Caco-2 (cell line): ENCODE measurements at regions not wholly inside any gene's neighbourhood (a gene's known extent, or its start where the extent isn't known, plus 50 kb on each side); places are given as distances from the start of the nearest gene placed in this dataset.

Experiments
- BruUV-seq: library from RNA; stranded (reverse); fragments of 400-500 nt; replicated peaks from 2 replicates; lab custom pipeline; 2021; lab: Mats Ljungman, UMichigan
- CTCF ChIA-PET: fragments of 300-600 bp; sonication (Branson Sonifier 250); formaldehyde crosslinking; loops from one replicate; lab custom pipeline; 2022; ENCODE audit warnings: antibody characterized with exemption; lab: Charles Lee
- POLR2A ChIA-PET: fragments of 300-600 bp; sonication (Branson Sonifier 250); formaldehyde crosslinking; loops from one replicate; lab custom pipeline; 2022; ENCODE audit warnings: antibody characterized with exemption; lab: Charles Lee
- DNase-seq, 2 experiments: peaks; one replicate each; pipeline versions ENCODE4 v3.0.0 to v3.0.0-alpha.2; 2020 to 2022
- H3K27me3 ChIP-seq: replicated peaks from 2 replicates; pipeline ENCODE4 v1.6.0; 2011; ENCODE audit warnings: low read length; ENCODE audit not compliant: control insufficient read depth, insufficient read depth
- H3K36me3 ChIP-seq: 2 replicates; pipeline ENCODE4 v1.5.1; 2011; ENCODE audit warnings: low read length; ENCODE audit not compliant: control insufficient read depth, insufficient read depth
- H3K4me1 ChIP-seq: fragments of 250-450 bp; sonication (Bioruptor Pico); 2 replicates; pipeline ENCODE4 v1.5.1; 2020; ENCODE audit warnings: mild to moderate bottlenecking
- H3K4me3 ChIP-seq: 2 replicates; pipeline ENCODE4 v1.5.1; 2011; ENCODE audit warnings: low read depth, mild to moderate bottlenecking, control low read depth, low read length
- H3K9me3 ChIP-seq: fragments of 250-450 bp; sonication (Bioruptor Pico); 2 replicates; pipeline ENCODE4 v1.5.1; 2020; ENCODE audit warnings: mild to moderate bottlenecking, moderate library complexity
- H3K27ac Mint-ChIP-seq: one replicate; pipeline ENCODE4 v1.8.0; 2022; ENCODE audit warnings: mixed read lengths; ENCODE audit not compliant: unreplicated experiment
- H3K27me3 Mint-ChIP-seq: one replicate; pipeline ENCODE4 v1.8.0; 2022; ENCODE audit warnings: mixed read lengths; ENCODE audit not compliant: insufficient read depth, unreplicated experiment
- H3K36me3 Mint-ChIP-seq: one replicate; pipeline ENCODE4 v1.8.0; 2022; ENCODE audit warnings: mild to moderate bottlenecking, mixed read lengths; ENCODE audit not compliant: insufficient read depth, unreplicated experiment
- H3K4me1 Mint-ChIP-seq: one replicate; pipeline ENCODE4 v1.8.0; 2022; ENCODE audit warnings: low read depth, mixed read lengths; ENCODE audit not compliant: unreplicated experiment
- H3K4me3 Mint-ChIP-seq: one replicate; pipeline ENCODE4 v1.8.0; 2022; ENCODE audit warnings: mild to moderate bottlenecking, moderate library complexity, mixed read lengths; ENCODE audit not compliant: unreplicated experiment
- H3K9me3 Mint-ChIP-seq: one replicate; pipeline ENCODE4 v1.8.0; 2022; ENCODE audit warnings: mixed read lengths; ENCODE audit not compliant: unreplicated experiment
- CTCF ChIP-seq, 2 experiments: fragments of 200-600 bp in 1 of 2; IDR thresholded peaks; 1 replicate in 1 of 2; 2 replicates in 1 of 2; pipeline versions ENCODE4 v1.5.1 to v1.8.0; 2011 to 2022; ENCODE audit warnings: antibody characterized with exemption in 1 of 2, control low read depth in 1 of 2, inconsistent platforms in 1 of 2, low read depth in 1 of 2, low read length in 1 of 2, mild to moderate bottlenecking in 1 of 2, moderate library complexity in 1 of 2; ENCODE audit not compliant: insufficient read depth in 1 of 2, severe bottlenecking in 1 of 2, unreplicated experiment in 1 of 2
- intact Hi-C: fragments of 100-400 bp; cut with micrococcal nuclease; formaldehyde crosslinking; loops from one replicate; pipeline ENCODE4 v1.10.0; 2022; ENCODE audit not compliant: unreplicated experiment

DNA sequence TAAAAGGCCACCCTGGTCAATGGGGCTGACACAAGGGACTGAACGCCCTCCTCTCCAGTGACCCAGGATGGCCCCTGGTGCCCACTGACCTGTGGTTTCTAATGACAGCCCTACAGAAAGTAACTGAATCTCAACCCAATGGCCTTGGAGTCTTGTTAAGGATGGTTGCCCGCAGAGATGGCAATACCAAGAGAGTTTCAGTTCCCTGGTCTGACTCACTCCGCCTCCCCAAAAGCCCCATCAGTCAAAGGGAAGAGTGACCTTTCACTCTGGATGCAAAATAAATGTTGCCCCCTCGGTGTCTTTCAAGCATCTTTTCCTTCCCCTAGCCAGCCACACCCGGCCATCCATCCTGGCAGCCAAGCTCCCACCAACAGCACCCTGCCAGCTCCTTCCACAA is 57.7 kb upstream of the ISX start:
- Mint-ChIP-seq H3K9me3 (no peaks in the 10 kb centered on the region), H3K27ac (no peak overlapping the region), H3K4me3 (no peak overlapping the region), H3K36me3 (no peaks in the 10 kb centered on the region), H3K27me3 (peaks cover 12% of the 10 kb centered on the region), H3K4me1 (no peaks in the 10 kb centered on the region)
- no peaks in the 10 kb centered on the region for H3K9me3 ChIP-seq
- POLR2A ChIA-PET: no interaction called here
- DNase-seq: no peak
- no peaks in the 10 kb centered on the region for H3K4me1 ChIP-seq
- H3K36me3 ChIP-seq: no peaks in the 10 kb centered on the region
- no peaks in the 10 kb centered on the region; the same call in 1 of the 2 replicates for H3K27me3 ChIP-seq
- BruUV-seq: no TSS peak
- TF ChIP-seq CTCF (IDR thresholded peaks at IDR 0.05; ENCODE audit: insufficient read depth in 1 of 2, low read depth in 1 of 2, low read length in 1 of 2, severe bottlenecking in 1 of 2, unreplicated experiment in 1 of 2): no peak
- CTCF ChIA-PET: no interaction called here
- no peak overlapping the region for H3K4me3 ChIP-seq
- intact Hi-C loops: no loop called here

GRCh38 chr22:35010543-35010942 is 55.4 kb upstream of the ISX start:
- no peaks in the 10 kb centered on the region for H3K4me1 ChIP-seq
- no peaks in the 10 kb centered on the region for H3K36me3 Mint-ChIP-seq
- no peak for DNase-seq
- no peaks in the 10 kb centered on the region; the same call in 1 of the 2 replicates for H3K27me3 ChIP-seq
- H3K4me3 Mint-ChIP-seq: no peak overlapping the region
- H3K9me3 ChIP-seq: no peaks in the 10 kb centered on the region
- H3K4me3 ChIP-seq: no peak overlapping the region
- H3K27ac Mint-ChIP-seq: no peak overlapping the region
- no peaks in the 10 kb centered on the region for H3K4me1 Mint-ChIP-seq
- POLR2A ChIA-PET: no interaction called here
- CTCF ChIA-PET: no interaction called here
- no peaks in the 10 kb centered on the region for H3K36me3 ChIP-seq
- intact Hi-C loops: no loop called here
- no TSS peak for BruUV-seq
- no peaks in the 10 kb centered on the region for H3K9me3 Mint-ChIP-seq
- TF ChIP-seq CTCF (IDR thresholded peaks at IDR 0.05; ENCODE audit: insufficient read depth in 1 of 2, low read depth in 1 of 2, low read length in 1 of 2, severe bottlenecking in 1 of 2, unreplicated experiment in 1 of 2): no peak
- peaks cover 13% of the 10 kb centered on the region for H3K27me3 Mint-ChIP-seq

GRCh38 chr22:35014812-35015211 is 51.1 kb upstream of the ISX start:
- H3K4me3 ChIP-seq: no peak overlapping the region
- H3K36me3 Mint-ChIP-seq: no peaks in the 10 kb centered on the region
- no peak overlapping the region for H3K4me3 Mint-ChIP-seq
- no peak for DNase-seq
- no peaks in the 10 kb centered on the region for H3K4me1 Mint-ChIP-seq
- BruUV-seq: no TSS peak
- no peaks in the 10 kb centered on the region for H3K9me3 ChIP-seq
- ChIA-PET POLR2A (no interaction called here), CTCF (no interaction called here)
- peaks cover 8% of the 10 kb centered on the region for H3K27me3 Mint-ChIP-seq
- TF ChIP-seq CTCF (IDR thresholded peaks at IDR 0.05; ENCODE audit: insufficient read depth in 1 of 2, low read depth in 1 of 2, low read length in 1 of 2, severe bottlenecking in 1 of 2, unreplicated experiment in 1 of 2): no peak
- intact Hi-C loops: no loop called here
- H3K36me3 ChIP-seq: no peaks in the 10 kb centered on the region
- no peak overlapping the region for H3K27ac Mint-ChIP-seq
- no peaks in the 10 kb centered on the region for H3K4me1 ChIP-seq
- H3K9me3 Mint-ChIP-seq: no peaks in the 10 kb centered on the region
- H3K27me3 ChIP-seq: no peaks in the 10 kb centered on the region
